ENCODE measurements at regions not wholly inside any gene's neighbourhood (a gene's known extent, or its start where the extent isn't known, plus 50 kb on each side); places are given as distances from the start of the nearest gene placed in this dataset.
A peak's percentile ranks its signal among the peaks of the same experiment; 100 is the strongest.

DNA sequence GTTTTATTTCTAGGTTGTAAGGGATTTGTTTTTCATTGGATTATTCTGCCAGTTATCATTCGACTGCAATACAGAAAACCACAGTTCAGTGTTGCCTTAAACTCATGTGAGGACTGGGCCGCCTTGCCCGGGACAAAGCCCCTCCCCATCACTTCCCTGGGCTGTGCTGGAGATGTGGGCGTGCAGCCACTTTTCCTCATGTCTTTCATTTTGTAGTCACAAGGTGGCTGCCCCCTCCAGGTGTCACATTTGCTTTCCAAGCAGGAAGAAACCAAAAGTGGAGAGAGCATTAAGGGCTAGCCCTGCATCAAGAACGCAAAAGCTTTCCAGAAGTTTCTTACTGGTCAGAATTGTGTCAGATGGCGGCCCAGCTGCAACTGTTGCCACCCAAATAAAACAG lies 492.5 kb upstream of the ID2 start:
- H3K9me3 ChIP-seq (replicated peaks; ENCODE audit: control insufficient read depth, low read depth, low read length) = no peaks in the 10 kb centered on the region
- H3K27me3 ChIP-seq (ENCODE audit: control insufficient read depth, insufficient read depth, low read length) = no peaks in the 10 kb centered on the region
- no peaks in the 10 kb centered on the region for H3K36me3 ChIP-seq (ENCODE audit: control insufficient read depth, insufficient read depth, low read length)
- 86% methylated on average over 1 of the region's 6 CpGs for WGBS (ENCODE audit: insufficient coverage)
- peaks cover 3% of the 10 kb centered on the region for H3K4me1 ChIP-seq (ENCODE audit: control insufficient read depth, insufficient read depth, low read length)
- no peak for DNase-seq
- H3K27ac ChIP-seq (ENCODE audit: low read length) = no peak overlapping the region
- no peak overlapping the region for H3K4me3 ChIP-seq (ENCODE audit: low read length)

DNA sequence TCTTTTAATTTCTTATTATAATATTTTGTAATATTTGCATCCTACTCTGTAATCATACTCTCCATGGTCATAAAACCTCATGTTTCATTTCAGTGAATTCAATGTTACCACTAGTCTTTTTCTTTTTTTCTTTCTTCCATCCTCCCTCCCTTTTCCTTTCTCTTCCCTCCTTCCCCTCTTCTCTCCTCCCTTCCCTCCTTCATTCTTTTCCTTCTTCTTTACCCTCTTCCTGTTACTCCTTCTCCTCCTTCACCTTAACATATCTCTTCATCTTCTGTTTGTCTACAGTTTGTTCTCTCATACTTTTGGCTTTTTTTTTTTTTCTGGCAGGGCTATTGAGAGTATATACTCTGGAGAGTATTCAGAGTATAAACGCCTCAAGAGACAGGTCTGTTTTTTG lies 491.6 kb upstream of the ID2 start:
- no peaks in the 10 kb centered on the region for H3K9me3 ChIP-seq (replicated peaks; ENCODE audit: control insufficient read depth, low read depth, low read length)
- no peaks in the 10 kb centered on the region for H3K27me3 ChIP-seq (ENCODE audit: control insufficient read depth, insufficient read depth, low read length)
- no peak for DNase-seq
- no peak overlapping the region for H3K27ac ChIP-seq (ENCODE audit: low read length)
- no CpG with 5 or more reads among the region's 1 CpG for WGBS (ENCODE audit: insufficient coverage)
- H3K36me3 ChIP-seq (ENCODE audit: control insufficient read depth, insufficient read depth, low read length) = no peaks in the 10 kb centered on the region
- no peak overlapping the region for H3K4me3 ChIP-seq (ENCODE audit: low read length)
- peaks cover 3% of the 10 kb centered on the region for H3K4me1 ChIP-seq (ENCODE audit: control insufficient read depth, insufficient read depth, low read length)

DNA sequence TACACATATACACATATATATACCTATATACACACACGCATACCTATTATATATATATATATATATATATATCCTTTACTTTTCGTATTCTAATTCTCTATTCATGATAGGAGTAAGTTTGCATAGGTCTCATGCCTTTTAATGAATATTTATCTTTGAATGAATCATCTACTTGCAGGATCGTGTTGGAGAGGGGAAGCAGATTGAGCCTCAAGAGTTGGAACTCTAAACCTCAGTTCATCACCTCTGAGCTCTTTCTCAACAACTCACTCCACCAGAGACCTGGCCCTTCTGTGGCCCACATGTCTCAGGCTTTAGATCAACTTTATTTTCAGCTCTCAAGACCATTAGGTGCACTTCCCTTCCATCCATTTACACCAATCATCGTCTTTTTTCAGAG lies 490.4 kb upstream of the ID2 start:
- Histone ChIP-seq H3K9me3 (replicated peaks; ENCODE audit: control insufficient read depth, low read depth, low read length) (no peaks in the 10 kb centered on the region), H3K4me1 (ENCODE audit: control insufficient read depth, insufficient read depth, low read length) (peaks cover 3% of the 10 kb centered on the region), H3K27me3 (ENCODE audit: control insufficient read depth, insufficient read depth, low read length) (no peaks in the 10 kb centered on the region), H3K4me3 (ENCODE audit: low read length) (no peak overlapping the region), H3K36me3 (ENCODE audit: control insufficient read depth, insufficient read depth, low read length) (no peaks in the 10 kb centered on the region), H3K27ac (ENCODE audit: low read length) (no peak overlapping the region)
- 100% methylated on average over 1 of the region's 4 CpGs for WGBS (ENCODE audit: insufficient coverage)
- no peak for DNase-seq

DNA sequence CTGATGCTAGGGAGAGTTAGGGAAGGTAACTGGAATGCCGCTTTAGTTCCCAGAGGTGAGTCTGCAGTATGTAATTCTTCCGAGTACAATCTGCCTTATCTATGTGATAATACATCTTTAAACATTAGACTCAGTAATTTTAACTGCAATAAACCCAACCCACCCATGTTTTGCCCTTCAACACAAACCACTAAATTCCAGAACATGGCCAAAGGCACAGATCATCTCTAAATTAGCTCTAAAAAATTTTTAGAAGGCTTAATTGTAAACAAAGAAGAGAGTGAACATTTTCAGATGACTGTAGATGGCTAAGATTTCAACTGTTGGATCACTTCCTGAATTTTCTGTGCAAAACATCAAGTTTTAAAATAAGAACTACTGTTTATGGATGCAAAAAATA lies 488.7 kb upstream of the ID2 start:
- WGBS (ENCODE audit: insufficient coverage) = no CpG with 5 or more reads among the region's 2 CpGs
- H3K36me3 ChIP-seq (ENCODE audit: control insufficient read depth, insufficient read depth, low read length) = no peaks in the 10 kb centered on the region
- H3K27me3 ChIP-seq (ENCODE audit: control insufficient read depth, insufficient read depth, low read length) = no peaks in the 10 kb centered on the region
- H3K9me3 ChIP-seq (replicated peaks; ENCODE audit: control insufficient read depth, low read depth, low read length) = no peaks in the 10 kb centered on the region
- no peak for DNase-seq
- no peak overlapping the region for H3K27ac ChIP-seq (ENCODE audit: low read length)
- H3K4me3 ChIP-seq (ENCODE audit: low read length) = no peak overlapping the region
- H3K4me1 ChIP-seq (ENCODE audit: control insufficient read depth, insufficient read depth, low read length) = peaks cover 3% of the 10 kb centered on the region

- no peak overlapping the region for H3K27ac ChIP-seq (ENCODE audit: low read length)
- peaks cover 3% of the 10 kb centered on the region for H3K4me1 ChIP-seq (ENCODE audit: control insufficient read depth, insufficient read depth, low read length)
- no peaks in the 10 kb centered on the region for H3K27me3 ChIP-seq (ENCODE audit: control insufficient read depth, insufficient read depth, low read length)
- DNase-seq = peak; percentile 31
- no peaks in the 10 kb centered on the region for H3K36me3 ChIP-seq (ENCODE audit: control insufficient read depth, insufficient read depth, low read length)
- no peaks in the 10 kb centered on the region for H3K9me3 ChIP-seq (replicated peaks; ENCODE audit: control insufficient read depth, low read depth, low read length)
- 52% methylated on average over 12 of the region's 15 CpGs for WGBS (ENCODE audit: insufficient coverage)
- no peak overlapping the region for H3K4me3 ChIP-seq (ENCODE audit: low read length)
Measured at GRCh38 chr2:8193686-8194615, 487.9 kb upstream of the ID2 start.

GRCh38 chr2:8195784-8196183 lies 486.1 kb upstream of the ID2 start:
- DNase-seq = no peak
- no CpG with 5 or more reads among the region's 1 CpG for WGBS (ENCODE audit: insufficient coverage)
- H3K9me3 ChIP-seq (replicated peaks; ENCODE audit: control insufficient read depth, low read depth, low read length) = no peaks in the 10 kb centered on the region
- H3K27me3 ChIP-seq (ENCODE audit: control insufficient read depth, insufficient read depth, low read length) = no peaks in the 10 kb centered on the region
- peaks cover 3% of the 10 kb centered on the region for H3K4me1 ChIP-seq (ENCODE audit: control insufficient read depth, insufficient read depth, low read length)
- H3K4me3 ChIP-seq (ENCODE audit: low read length) = no peak overlapping the region
- H3K36me3 ChIP-seq (ENCODE audit: control insufficient read depth, insufficient read depth, low read length) = no peaks in the 10 kb centered on the region
- H3K27ac ChIP-seq (ENCODE audit: low read length) = no peak overlapping the region

GRCh38 chr2:8196316-8196715 lies 485.5 kb upstream of the ID2 start:
- H3K27ac ChIP-seq (ENCODE audit: low read length) = no peak overlapping the region
- no peaks in the 10 kb centered on the region for H3K36me3 ChIP-seq (ENCODE audit: control insufficient read depth, insufficient read depth, low read length)
- H3K4me1 ChIP-seq (ENCODE audit: control insufficient read depth, insufficient read depth, low read length) = peaks cover 3% of the 10 kb centered on the region
- no peaks in the 10 kb centered on the region for H3K27me3 ChIP-seq (ENCODE audit: control insufficient read depth, insufficient read depth, low read length)
- no peaks in the 10 kb centered on the region for H3K9me3 ChIP-seq (replicated peaks; ENCODE audit: control insufficient read depth, low read depth, low read length)
- 71% methylated on average over 1 of the region's 3 CpGs for WGBS (ENCODE audit: insufficient coverage)
- DNase-seq = no peak
- no peak overlapping the region for H3K4me3 ChIP-seq (ENCODE audit: low read length)

DNA sequence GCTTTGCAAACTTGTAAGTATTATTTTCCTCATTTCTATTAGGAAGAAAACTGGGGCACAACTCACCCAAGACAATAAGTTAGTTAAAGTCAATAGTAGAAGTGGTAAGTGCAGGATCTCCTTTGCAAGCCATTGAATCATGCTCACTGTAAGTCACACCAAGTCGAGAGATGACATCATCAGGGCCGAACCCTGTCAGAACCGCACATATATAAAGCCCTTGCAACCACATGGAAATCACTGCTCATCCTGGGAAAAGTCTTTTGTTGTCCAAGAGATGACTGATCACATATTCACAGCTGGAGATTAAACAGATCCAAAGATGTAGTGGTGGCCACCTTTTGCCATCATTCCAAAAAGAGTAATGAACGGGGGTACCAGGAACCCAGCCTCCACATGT lies 484.8 kb upstream of the ID2 start:
- no CpG with 5 or more reads among the region's 4 CpGs for WGBS (ENCODE audit: insufficient coverage)

GRCh38 chr2:8197825-8198224 lies 484.0 kb upstream of the ID2 start:
- no CpG with 5 or more reads among the region's 1 CpG for WGBS (ENCODE audit: insufficient coverage)
- H3K4me3 ChIP-seq (ENCODE audit: low read length) = no peak overlapping the region
- no peaks in the 10 kb centered on the region for H3K9me3 ChIP-seq (replicated peaks; ENCODE audit: control insufficient read depth, low read depth, low read length)
- no peaks in the 10 kb centered on the region for H3K27me3 ChIP-seq (ENCODE audit: control insufficient read depth, insufficient read depth, low read length)
- H3K27ac ChIP-seq (ENCODE audit: low read length) = no peak overlapping the region
- no peak for DNase-seq
- peaks cover 3% of the 10 kb centered on the region for H3K4me1 ChIP-seq (ENCODE audit: control insufficient read depth, insufficient read depth, low read length)
- no peaks in the 10 kb centered on the region for H3K36me3 ChIP-seq (ENCODE audit: control insufficient read depth, insufficient read depth, low read length)

More for the DNA sequence above, 484.8 kb upstream of the ID2 start:
- no peaks in the 10 kb centered on the region for H3K36me3 ChIP-seq (ENCODE audit: control insufficient read depth, insufficient read depth, low read length)
- no peaks in the 10 kb centered on the region for H3K9me3 ChIP-seq (replicated peaks; ENCODE audit: control insufficient read depth, low read depth, low read length)
- DNase-seq = no peak
- no peaks in the 10 kb centered on the region for H3K27me3 ChIP-seq (ENCODE audit: control insufficient read depth, insufficient read depth, low read length)
- H3K27ac ChIP-seq (ENCODE audit: low read length) = no peak overlapping the region
- H3K4me1 ChIP-seq (ENCODE audit: control insufficient read depth, insufficient read depth, low read length) = peaks cover 3% of the 10 kb centered on the region
- H3K4me3 ChIP-seq (ENCODE audit: low read length) = no peak overlapping the region

DNA sequence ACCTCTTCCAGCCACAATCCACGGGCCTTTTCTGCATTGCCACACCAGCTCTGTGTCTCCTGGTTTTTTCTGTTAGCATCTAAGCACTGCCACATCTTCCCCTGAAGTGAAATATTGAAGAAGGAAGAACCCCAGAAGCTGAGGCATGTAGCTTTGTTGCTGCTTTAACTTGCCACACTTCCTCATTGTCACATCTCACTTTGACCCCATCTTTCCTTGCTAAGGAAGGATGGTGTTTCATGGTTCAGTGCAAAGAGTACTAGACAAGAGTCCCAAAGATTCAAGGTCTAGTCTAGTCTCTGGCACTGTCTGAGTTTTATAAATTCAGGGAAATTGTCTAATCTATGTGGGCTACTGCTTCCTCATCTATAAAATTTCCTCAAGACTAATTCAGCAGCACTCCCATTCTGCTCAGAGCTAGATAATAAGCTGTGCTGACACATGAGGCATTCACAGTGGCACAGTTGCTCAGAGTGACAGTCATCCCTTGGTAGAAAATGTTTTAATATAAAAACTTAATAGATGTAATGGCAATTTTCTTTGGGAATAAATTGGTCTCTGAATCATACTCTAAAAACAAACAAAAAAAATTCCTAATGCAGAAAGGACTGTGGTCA lies 483.0 kb upstream of the ID2 start:
- DNase-seq = no peak
- Histone ChIP-seq H3K4me1 (ENCODE audit: control insufficient read depth, insufficient read depth, low read length) (no peaks in the 10 kb centered on the region), H3K36me3 (ENCODE audit: control insufficient read depth, insufficient read depth, low read length) (no peaks in the 10 kb centered on the region), H3K9me3 (replicated peaks; ENCODE audit: control insufficient read depth, low read depth, low read length) (no peaks in the 10 kb centered on the region), H3K4me3 (ENCODE audit: low read length) (no peak overlapping the region), H3K27me3 (ENCODE audit: control insufficient read depth, insufficient read depth, low read length) (no peaks in the 10 kb centered on the region), H3K27ac (ENCODE audit: low read length) (no peak overlapping the region)
- WGBS (ENCODE audit: insufficient coverage) = no CpG with 5 or more reads among the region's 1 CpG

Measured in muscle of leg (tissue), 3 donors.